ENCODE measurements at regions not wholly inside any gene's neighbourhood (a gene's known extent, or its start where the extent isn't known, plus 50 kb on each side); places are given as distances from the start of the nearest gene placed in this dataset.

GRCh38 chr13:75197803-75198202 lies 284.2 kb downstream of the TBC1D4 start:
- Histone ChIP-seq H3K4me1 (peaks cover 22% of the 10 kb centered on the region), H3K36me3 (no peaks in the 10 kb centered on the region), H3K27me3 (no peaks in the 10 kb centered on the region), H3K9me3 (no peaks in the 10 kb centered on the region), H3K27ac (no peak overlapping the region), H3K4me3 (no peak overlapping the region)
- DNase-seq (ENCODE audit: extremely low spot score in 2 of 2) = no peak
- no peak for TF ChIP-seq POLR2A (IDR thresholded peaks at IDR 0.05)
- no peak for TF ChIP-seq POLR2AphosphoS5 (IDR thresholded peaks at IDR 0.05; ENCODE audit: insufficient read depth in 1 of 2, low read depth in 1 of 2)
- no peak for TF ChIP-seq CTCF (IDR thresholded peaks at IDR 0.05)
- intact Hi-C loops (cut with DNase I) = no loop called here

- Histone ChIP-seq H3K27me3 (no peaks in the 10 kb centered on the region), H3K4me1 (peaks cover 22% of the 10 kb centered on the region), H3K36me3 (no peaks in the 10 kb centered on the region), H3K27ac (no peak overlapping the region), H3K4me3 (no peak overlapping the region), H3K9me3 (no peaks in the 10 kb centered on the region)
- no peak for TF ChIP-seq POLR2A (IDR thresholded peaks at IDR 0.05)
- TF ChIP-seq CTCF (IDR thresholded peaks at IDR 0.05) = no peak
- TF ChIP-seq POLR2AphosphoS5 (IDR thresholded peaks at IDR 0.05; ENCODE audit: insufficient read depth in 1 of 2, low read depth in 1 of 2) = no peak
- intact Hi-C loops (cut with DNase I) = no loop called here
- no peak for DNase-seq (ENCODE audit: extremely low spot score in 2 of 2)
These were observed 285.7 kb downstream of the TBC1D4 start for GRCh38 chr13:75196147-75196837.

GRCh38 chr13:75195495-75196146 lies 286.3 kb downstream of the TBC1D4 start:
- intact Hi-C loops (cut with DNase I) = no loop called here
- TF ChIP-seq POLR2A (IDR thresholded peaks at IDR 0.05) (no peak), POLR2AphosphoS5 (IDR thresholded peaks at IDR 0.05; ENCODE audit: insufficient read depth in 1 of 2, low read depth in 1 of 2) (no peak), CTCF (IDR thresholded peaks at IDR 0.05) (no peak)
- Histone ChIP-seq H3K27me3 (no peaks in the 10 kb centered on the region), H3K9me3 (no peaks in the 10 kb centered on the region), H3K27ac (peak overlapping the region; percentile 27), H3K4me1 (peaks cover 22% of the 10 kb centered on the region), H3K4me3 (no peak overlapping the region), H3K36me3 (no peaks in the 10 kb centered on the region)
- DNase-seq (ENCODE audit: extremely low spot score in 2 of 2) = no peak

GRCh38 chr13:75194717-75195462 lies 287.1 kb downstream of the TBC1D4 start:
- Histone ChIP-seq H3K36me3 (no peaks in the 10 kb centered on the region), H3K27ac (peak overlapping the region; percentile 27), H3K9me3 (no peaks in the 10 kb centered on the region), H3K4me1 (peaks cover 22% of the 10 kb centered on the region), H3K4me3 (no peak overlapping the region), H3K27me3 (no peaks in the 10 kb centered on the region)
- intact Hi-C loops (cut with DNase I) = no loop called here
- TF ChIP-seq POLR2A (IDR thresholded peaks at IDR 0.05) (no peak), CTCF (IDR thresholded peaks at IDR 0.05) (no peak), POLR2AphosphoS5 (IDR thresholded peaks at IDR 0.05; ENCODE audit: insufficient read depth in 1 of 2, low read depth in 1 of 2) (no peak)
- DNase-seq (ENCODE audit: extremely low spot score in 2 of 2) = no peak
